ENCODE measurements at regions not wholly inside any gene's neighbourhood (a gene's known extent, or its start where the extent isn't known, plus 50 kb on each side); places are given as distances from the start of the nearest gene placed in this dataset.

DNA sequence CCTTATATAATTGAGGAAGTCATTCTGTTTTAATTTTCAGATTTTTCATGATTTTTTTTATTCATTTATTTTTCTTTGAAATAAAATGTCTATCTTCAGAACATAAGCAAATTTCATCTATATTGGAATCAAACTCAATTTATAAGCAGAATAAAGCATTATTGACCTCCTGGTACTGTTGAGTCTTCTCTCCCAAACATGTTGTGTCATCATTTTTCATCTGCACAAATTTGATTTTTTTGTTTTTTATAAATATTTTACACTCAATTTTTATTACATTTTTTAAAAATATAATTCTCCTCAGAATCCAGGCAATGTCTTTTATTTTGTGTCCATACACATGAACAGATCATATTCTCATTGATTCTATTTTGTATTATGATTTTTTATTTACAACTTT is 2363.9 kb downstream of the TP53TG3F start:
- H3K36me3 ChIP-seq (ENCODE audit: control insufficient read depth, insufficient read depth, low read length): no peaks in the 10 kb centered on the region
- FAIRE-seq (no peak), DNase-seq (ENCODE audit: low read depth) (no peak)
- no peaks in the 10 kb centered on the region for H3K27me3 ChIP-seq (ENCODE audit: control insufficient read depth, insufficient read depth, low read length)
- no peak overlapping the region for H3K4me3 ChIP-seq (ENCODE audit: low read depth, low read length)
- no peak for TF ChIP-seq CTCF (IDR thresholded peaks at IDR 0.05; ENCODE audit: insufficient read depth, low read length, severe bottlenecking)

- DNase-seq (ENCODE audit: low read depth) (no peak), FAIRE-seq (no peak)
- no peak overlapping the region for H3K4me3 ChIP-seq (ENCODE audit: low read depth, low read length)
These were observed 2382.2 kb downstream of the TP53TG3F start for GRCh38 chr16:35841632-35842031.

GRCh38 chr16:35862242-35862641 is 2402.8 kb downstream of the TP53TG3F start:
- no peaks in the 10 kb centered on the region for H3K27me3 ChIP-seq (ENCODE audit: control insufficient read depth, insufficient read depth, low read length)
- no peaks in the 10 kb centered on the region for H3K36me3 ChIP-seq (ENCODE audit: control insufficient read depth, insufficient read depth, low read length)
- FAIRE-seq (no peak), DNase-seq (ENCODE audit: low read depth) (no peak)
- no peak overlapping the region for H3K4me3 ChIP-seq (ENCODE audit: low read depth, low read length)
- TF ChIP-seq CTCF (IDR thresholded peaks at IDR 0.05; ENCODE audit: insufficient read depth, low read length, severe bottlenecking): no peak

More at GRCh38 chr16:35841632-35842031, 2382.2 kb downstream of the TP53TG3F start:
- TF ChIP-seq CTCF (IDR thresholded peaks at IDR 0.05; ENCODE audit: insufficient read depth, low read length, severe bottlenecking): no peak
- no peaks in the 10 kb centered on the region for H3K27me3 ChIP-seq (ENCODE audit: control insufficient read depth, insufficient read depth, low read length)
- H3K36me3 ChIP-seq (ENCODE audit: control insufficient read depth, insufficient read depth, low read length): no peaks in the 10 kb centered on the region

DNA sequence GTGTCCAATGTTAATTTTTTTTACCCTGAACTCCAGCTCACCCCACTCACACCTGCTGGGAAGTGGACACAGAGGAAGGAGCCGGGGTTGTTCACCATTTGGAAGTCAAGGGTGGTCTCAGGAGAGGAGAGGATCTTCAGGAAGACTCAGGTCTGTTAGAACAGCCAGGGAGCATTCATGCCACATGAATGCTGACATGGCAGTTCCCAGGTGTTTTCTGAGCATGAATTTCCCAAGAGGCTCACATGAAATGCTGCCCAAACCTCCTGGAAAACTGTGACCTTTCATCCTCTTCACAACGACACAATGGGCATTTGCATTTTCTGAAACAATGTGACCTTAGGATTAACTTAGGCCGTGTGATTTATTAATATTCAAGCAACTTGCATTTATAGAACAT is 2409.2 kb downstream of the TP53TG3F start:
- DNase-seq (ENCODE audit: low read depth): no peak
- no peak for FAIRE-seq
- Histone ChIP-seq H3K4me3 (ENCODE audit: low read depth, low read length) (no peak overlapping the region), H3K27me3 (ENCODE audit: control insufficient read depth, insufficient read depth, low read length) (no peaks in the 10 kb centered on the region), H3K36me3 (ENCODE audit: control insufficient read depth, insufficient read depth, low read length) (no peaks in the 10 kb centered on the region)
- TF ChIP-seq CTCF (IDR thresholded peaks at IDR 0.05; ENCODE audit: insufficient read depth, low read length, severe bottlenecking): no peak

DNA sequence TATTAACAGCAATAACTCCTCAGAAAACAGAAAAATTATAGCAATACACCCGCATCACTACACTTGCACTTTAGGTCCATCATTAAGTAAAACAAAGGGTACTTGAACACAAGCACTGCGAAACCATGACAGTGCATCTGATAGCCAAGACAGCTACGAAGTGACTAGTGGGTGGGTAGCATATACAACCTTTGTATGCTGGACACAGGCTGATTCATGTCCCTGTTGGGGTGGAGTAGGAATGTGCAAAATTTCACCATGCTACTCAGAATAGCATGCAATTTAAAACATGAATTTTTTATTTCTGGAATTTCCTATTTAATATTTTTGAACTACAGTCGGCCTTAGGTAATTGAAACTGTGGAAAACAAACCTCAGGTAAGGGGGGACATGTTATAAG is 2414.1 kb downstream of the TP53TG3F start:
- Histone ChIP-seq H3K27me3 (ENCODE audit: control insufficient read depth, insufficient read depth, low read length) (no peaks in the 10 kb centered on the region), H3K4me3 (ENCODE audit: low read depth, low read length) (no peak overlapping the region), H3K36me3 (ENCODE audit: control insufficient read depth, insufficient read depth, low read length) (no peaks in the 10 kb centered on the region)
- FAIRE-seq: no peak
- no peak for TF ChIP-seq CTCF (IDR thresholded peaks at IDR 0.05; ENCODE audit: insufficient read depth, low read length, severe bottlenecking)
- DNase-seq (ENCODE audit: low read depth): no peak

GRCh38 chr16:35881654-35882053 is 2422.2 kb downstream of the TP53TG3F start:
- DNase-seq (ENCODE audit: low read depth) (no peak), FAIRE-seq (no peak)
- H3K36me3 ChIP-seq (ENCODE audit: control insufficient read depth, insufficient read depth, low read length): no peaks in the 10 kb centered on the region
- no peak for TF ChIP-seq CTCF (IDR thresholded peaks at IDR 0.05; ENCODE audit: insufficient read depth, low read length, severe bottlenecking)
- H3K27me3 ChIP-seq (ENCODE audit: control insufficient read depth, insufficient read depth, low read length): no peaks in the 10 kb centered on the region
- no peak overlapping the region for H3K4me3 ChIP-seq (ENCODE audit: low read depth, low read length)
